IMR-90 (cell line): ENCODE measurements at regions not wholly inside any gene's neighbourhood (a gene's known extent, or its start where the extent isn't known, plus 50 kb on each side); places are given as distances from the start of the nearest gene placed in this dataset.

Experiments
- ATAC-seq: fragments of 200-7000 bp; cut with Tn5 transposase; 2 replicates; pipeline ENCODE4 v1.9.1; 2020; ENCODE audit warnings: low read depth, mild to moderate bottlenecking, moderate library complexity
- BruUV-seq: library from RNA; stranded (reverse); fragments of 400-500 nt; replicated peaks from 2 replicates; lab custom pipeline; 2021; lab: Mats Ljungman, UMichigan
- CTCF ChIA-PET: fragments of 300-600 bp; formaldehyde crosslinking; extraction: SDS; loops from one replicate; lab custom pipeline; 2021; ENCODE audit warnings: antibody characterized with exemption; lab: Yijun Ruan, JAX
- POLR2A ChIA-PET: fragments of 300-600 bp; sonication (Branson Sonifier 250); formaldehyde crosslinking; loops from one replicate; lab custom pipeline; 2022; ENCODE audit warnings: antibody characterized with exemption; ENCODE audit not compliant: unreplicated experiment; lab: Charles Lee
- DNase-seq: peaks from one replicate; pipeline ENCODE4 v3.0.0; 2013
- H2AFZ ChIP-seq: replicated peaks from 2 replicates; pipeline ENCODE3; 2013; ENCODE audit warnings: low read length, mild to moderate bottlenecking; ENCODE audit not compliant: poor library complexity
- H2AK5ac ChIP-seq: 2 replicates; pipeline ENCODE4 v1.6.1; 2013; ENCODE audit warnings: low read depth, low read length, inconsistent platforms
- H2AK9ac ChIP-seq: replicated peaks from 2 replicates; pipeline ENCODE3; 2013; ENCODE audit warnings: mild to moderate bottlenecking, low read depth, low read length, moderate library complexity; ENCODE audit not compliant: poor library complexity
- H2BK120ac ChIP-seq: 2 replicates; pipeline ENCODE4 v1.6.1; 2013; ENCODE audit warnings: low read depth, low read length, inconsistent platforms
- H2BK15ac ChIP-seq: 3 replicates; pipeline ENCODE4 v1.6.1; 2013; ENCODE audit warnings: low read depth, low read length, inconsistent platforms
- H2BK20ac ChIP-seq: 2 replicates; pipeline ENCODE4 v1.6.1; 2013; ENCODE audit warnings: low read depth, mild to moderate bottlenecking, inconsistent platforms, low read length, moderate library complexity
- H2BK5ac ChIP-seq: 2 replicates; pipeline ENCODE4 v1.6.1; 2013; ENCODE audit warnings: mild to moderate bottlenecking, low read depth, low read length, inconsistent platforms; ENCODE audit not compliant: poor library complexity, severe bottlenecking
- H3K14ac ChIP-seq: replicated peaks from 2 replicates; pipeline ENCODE4 v1.6.1; 2013; ENCODE audit warnings: low read depth, low read length, inconsistent platforms
- H3K18ac ChIP-seq: 2 replicates; pipeline ENCODE4 v1.6.1; 2013; ENCODE audit warnings: low read depth, low read length, control low read depth
- H3K23ac ChIP-seq: 2 replicates; pipeline ENCODE4 v1.6.1; 2013; ENCODE audit warnings: low read depth, low read length, inconsistent platforms
- H3K27ac ChIP-seq: 2 replicates; pipeline ENCODE4 v1.5.1; 2013; ENCODE audit warnings: mild to moderate bottlenecking, control low read depth, low read length; ENCODE audit not compliant: insufficient read depth
- H3K27me3 ChIP-seq: 2 replicates; pipeline ENCODE4 v1.6.1; 2013; ENCODE audit warnings: low read length; ENCODE audit not compliant: control insufficient read depth, insufficient read depth
- H3K36me3 ChIP-seq: 2 replicates; pipeline ENCODE4 v1.6.1; 2013; ENCODE audit warnings: low read length, mixed read lengths; ENCODE audit not compliant: control insufficient read depth, insufficient read depth
- H3K4ac ChIP-seq: 2 replicates; pipeline ENCODE4 v1.6.1; 2013; ENCODE audit warnings: low read depth, low read length, inconsistent platforms
- H3K4me1 ChIP-seq: 2 replicates; pipeline ENCODE4 v1.6.1; 2013; ENCODE audit warnings: low read length, mixed read lengths; ENCODE audit not compliant: control insufficient read depth, insufficient read depth
- H3K4me2 ChIP-seq: 2 replicates; pipeline ENCODE4 v1.6.1; 2013; ENCODE audit warnings: low read depth, mild to moderate bottlenecking, control low read depth, low read length, moderate library complexity
- H3K4me3 ChIP-seq: 2 replicates; pipeline ENCODE4 v1.5.1; 2013; ENCODE audit warnings: low read depth, mild to moderate bottlenecking, control low read depth, low read length, moderate library complexity; ENCODE audit not compliant: insufficient read depth
- H3K56ac ChIP-seq: 2 replicates; pipeline ENCODE4 v1.6.1; 2013; ENCODE audit warnings: low read length, inconsistent platforms; ENCODE audit not compliant: insufficient read depth; ENCODE audit errors: extremely low read depth
- H3K79me1 ChIP-seq, 2 experiments: 2 replicates each; pipeline ENCODE4 v1.6.1; 2013; ENCODE audit warnings: low read length in 2 of 2, inconsistent platforms in 1 of 2, low read depth in 1 of 2
- H3K9ac ChIP-seq: 2 replicates; pipeline ENCODE4 v1.6.1; 2013; ENCODE audit warnings: low read depth, low read length, control low read depth
- H3K9me1 ChIP-seq: 2 replicates; pipeline ENCODE4 v1.6.1; 2013; ENCODE audit warnings: low read length, inconsistent platforms; ENCODE audit not compliant: insufficient read depth
- H3K9me3 ChIP-seq: 2 replicates; pipeline ENCODE4 v1.6.1; 2013; ENCODE audit warnings: low read length; ENCODE audit not compliant: control insufficient read depth, insufficient read depth
- H4K20me1 ChIP-seq: 2 replicates; pipeline ENCODE4 v1.6.1; 2013; ENCODE audit warnings: low read length, inconsistent platforms; ENCODE audit not compliant: insufficient read depth
- H4K5ac ChIP-seq: 2 replicates; pipeline ENCODE4 v1.6.1; 2013; ENCODE audit warnings: mild to moderate bottlenecking, low read depth, low read length, control low read depth
- H4K8ac ChIP-seq, 2 experiments: 2 replicates each; pipeline ENCODE4 v1.6.1; 2013; ENCODE audit warnings: low read depth in 2 of 2, low read length in 2 of 2, control low read depth in 1 of 2, inconsistent platforms in 1 of 2
- H4K91ac ChIP-seq: 2 replicates; pipeline ENCODE4 v1.6.1; 2013; ENCODE audit warnings: low read depth, low read length, inconsistent platforms; ENCODE audit not compliant: insufficient read depth
- CEBPB ChIP-seq: IDR thresholded peaks from 2 replicates; pipeline ENCODE4 v1.6.1; 2012; ENCODE audit warnings: low read depth, low read length, improper control_type of control experiment
- CHD1 ChIP-seq: IDR thresholded peaks from 2 replicates; pipeline ENCODE4 v1.6.1; 2012; ENCODE audit warnings: low read depth, low read length, improper control_type of control experiment
- FOS ChIP-seq: fragments of 150-350 bp; IDR thresholded peaks from 2 replicates; pipeline ENCODE4 v1.6.1; 2016; ENCODE audit warnings: low read depth, low read length
- MAFK ChIP-seq: IDR thresholded peaks from 2 replicates; pipeline ENCODE4 v1.6.1; 2012; ENCODE audit warnings: low read depth, low read length, improper control_type of control experiment
- MAZ ChIP-seq: IDR thresholded peaks from 2 replicates; pipeline ENCODE4 v1.6.1; 2012; ENCODE audit warnings: low read depth, mild to moderate bottlenecking, low read length, improper control_type of control experiment, moderate library complexity, borderline replicate concordance
- MXI1 ChIP-seq: IDR thresholded peaks from 2 replicates; pipeline ENCODE4 v1.6.1; 2012; ENCODE audit warnings: low read depth, mild to moderate bottlenecking, low read length, moderate library complexity, borderline replicate concordance
- RAD21 ChIP-seq: IDR thresholded peaks from 2 replicates; pipeline ENCODE4 v1.6.1; 2012; ENCODE audit warnings: low read length, improper control_type of control experiment
- RFX5 ChIP-seq: IDR thresholded peaks from 2 replicates; pipeline ENCODE4 v1.8.0; 2012; ENCODE audit warnings: low read depth, mild to moderate bottlenecking, low read length, moderate library complexity
- WGBS, 2 experiments: methylation state at CpG; one replicate each; pipeline versions ENCODE4 v1.1.5 to v1.1.7; 2013; ENCODE audit warnings: missing lambda C conversion rate in 2 of 2; ENCODE audit not compliant: insufficient read length in 1 of 2; ENCODE audit errors: extremely low coverage in 2 of 2; 5-methylcytosine and 5-hydroxymethylcytosine counted together
- dilution Hi-C: fragments of 300-500 bp; cut with HindIII; formaldehyde crosslinking; loops from one replicate; pipeline ENCODE4 v1.14.3; 2018; ENCODE audit warnings: low sequenced_read_pairs; ENCODE audit not compliant: unreplicated experiment
- in situ Hi-C: fragments of 300-500 bp; cut with MboI; formaldehyde crosslinking; loops from 3 replicates; pipeline ENCODE4 v1.14.3; 2019; ENCODE audit warnings: low sequenced_read_pairs, inconsistent platforms, mixed read lengths
- intact Hi-C: fragments of 100-400 bp; cut with micrococcal nuclease; formaldehyde crosslinking; loops from 2 replicates; pipeline ENCODE4 v1.10.0; 2022
- TF ChIP-seq, protein P1 (sequence below): fragments of 150-350 bp; IDR thresholded peaks from 2 replicates; pipeline ENCODE4 v1.6.1; 2017; ENCODE audit warnings: mild to moderate bottlenecking, antibody characterized with exemption, low read length, low read depth

DNA sequence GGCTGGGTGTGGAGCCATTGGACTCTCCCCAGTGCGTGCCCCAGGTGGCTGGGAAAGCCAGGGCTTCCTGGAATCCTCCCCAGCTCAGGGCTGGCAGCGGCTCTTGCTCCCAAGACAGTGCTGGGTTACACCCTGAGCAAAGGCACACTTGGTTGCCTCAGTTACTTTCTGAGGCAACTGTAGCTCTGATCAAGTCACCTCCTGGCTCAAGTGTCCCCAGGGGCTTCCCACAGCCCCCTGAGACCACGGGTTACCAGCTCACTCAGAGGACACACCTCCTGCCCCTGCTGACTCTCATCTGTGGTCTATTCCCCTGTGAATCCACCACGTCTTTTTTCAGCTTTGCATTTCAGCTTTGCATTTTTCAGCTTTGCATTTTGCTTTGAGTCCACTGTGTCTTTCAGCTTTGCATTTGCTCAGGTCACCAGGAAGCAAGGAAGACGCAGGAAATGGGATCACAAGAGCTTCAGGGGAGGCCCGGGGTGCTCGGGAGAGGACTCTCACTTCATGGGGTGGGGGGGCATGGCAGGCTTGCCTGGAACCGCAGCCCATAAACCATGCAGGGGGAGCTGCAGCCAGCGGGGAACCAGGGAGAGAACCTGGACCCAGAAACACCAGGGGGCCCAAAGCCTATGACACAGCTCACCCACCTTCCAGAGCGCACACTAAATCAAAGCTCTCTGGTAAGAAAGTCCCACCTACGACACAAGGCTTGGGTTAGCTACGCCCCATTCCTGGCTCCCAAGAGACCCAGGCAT is 138.0 kb upstream of the ASB18 start:
- CTCF ChIA-PET, result no interaction called here
- H2BK5ac ChIP-seq, result no peak overlapping the region
- no peaks in the 10 kb centered on the region for H3K9me1 ChIP-seq
- POLR2A ChIA-PET, result no interaction called here
- WGBS, 2 experiments, result 23% methylated on average over 5 of the region's 12 CpGs; no CpG with 5 or more reads in 1 of the 2 experiments
- TF ChIP-seq CEBPB (no peak), CHD1 (no peak), MAZ (no peak), RFX5 (no peak), FOS (no peak), RAD21 (no peak), MAFK (no peak), MXI1 (no peak)
- TF ChIP-seq, protein P1, sequence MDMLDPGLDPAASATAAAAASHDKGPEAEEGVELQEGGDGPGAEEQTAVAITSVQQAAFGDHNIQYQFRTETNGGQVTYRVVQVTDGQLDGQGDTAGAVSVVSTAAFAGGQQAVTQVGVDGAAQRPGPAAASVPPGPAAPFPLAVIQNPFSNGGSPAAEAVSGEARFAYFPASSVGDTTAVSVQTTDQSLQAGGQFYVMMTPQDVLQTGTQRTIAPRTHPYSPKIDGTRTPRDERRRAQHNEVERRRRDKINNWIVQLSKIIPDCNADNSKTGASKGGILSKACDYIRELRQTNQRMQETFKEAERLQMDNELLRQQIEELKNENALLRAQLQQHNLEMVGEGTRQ, result no peak
- H3K9ac ChIP-seq, result no peak overlapping the region
- H2AFZ ChIP-seq, result no peak overlapping the region
- no peak overlapping the region for H3K4me3 ChIP-seq
- no peak for DNase-seq
- no peaks in the 10 kb centered on the region for H4K20me1 ChIP-seq
- in situ Hi-C loops (no loop called here), dilution Hi-C loops (no loop called here), intact Hi-C loops (no loop called here)
- no peak overlapping the region for H4K8ac ChIP-seq
- H3K27ac ChIP-seq, result no peak overlapping the region
- H3K4me2 ChIP-seq, result no peak overlapping the region
- no peak overlapping the region for H3K23ac ChIP-seq
- no peak overlapping the region for H2AK5ac ChIP-seq
- no peak overlapping the region for H2BK120ac ChIP-seq
- BruUV-seq, result no TSS peak
- H3K9me3 ChIP-seq, result peaks cover 12% of the 10 kb centered on the region; the same call in 1 of the 2 replicates
- no peak for ATAC-seq
- no peak overlapping the region for H3K14ac ChIP-seq
- H2BK20ac ChIP-seq, result no peak overlapping the region
- H2BK15ac ChIP-seq, result no peak overlapping the region
- H3K36me3 ChIP-seq, result no peaks in the 10 kb centered on the region
- H3K79me1 ChIP-seq, result no peaks in the 10 kb centered on the region
- H4K91ac ChIP-seq, result no peak overlapping the region
- H3K56ac ChIP-seq, result no peak overlapping the region
- H3K4me1 ChIP-seq, result no peaks in the 10 kb centered on the region
- H3K27me3 ChIP-seq, result no peaks in the 10 kb centered on the region
- H4K5ac ChIP-seq, result no peak overlapping the region
- H3K18ac ChIP-seq, result no peak overlapping the region
- H2AK9ac ChIP-seq, result no peak overlapping the region
- H3K4ac ChIP-seq, result no peak overlapping the region
